ENCODE measurements at regions not wholly inside any gene's neighbourhood (a gene's known extent, or its start where the extent isn't known, plus 50 kb on each side); places are given as distances from the start of the nearest gene placed in this dataset.
"Not testable (repeated sequence)": the region's sequence is repeated elsewhere in the genome, so short reads cannot be mapped to it uniquely, and the experiment has no call there.

DNA sequence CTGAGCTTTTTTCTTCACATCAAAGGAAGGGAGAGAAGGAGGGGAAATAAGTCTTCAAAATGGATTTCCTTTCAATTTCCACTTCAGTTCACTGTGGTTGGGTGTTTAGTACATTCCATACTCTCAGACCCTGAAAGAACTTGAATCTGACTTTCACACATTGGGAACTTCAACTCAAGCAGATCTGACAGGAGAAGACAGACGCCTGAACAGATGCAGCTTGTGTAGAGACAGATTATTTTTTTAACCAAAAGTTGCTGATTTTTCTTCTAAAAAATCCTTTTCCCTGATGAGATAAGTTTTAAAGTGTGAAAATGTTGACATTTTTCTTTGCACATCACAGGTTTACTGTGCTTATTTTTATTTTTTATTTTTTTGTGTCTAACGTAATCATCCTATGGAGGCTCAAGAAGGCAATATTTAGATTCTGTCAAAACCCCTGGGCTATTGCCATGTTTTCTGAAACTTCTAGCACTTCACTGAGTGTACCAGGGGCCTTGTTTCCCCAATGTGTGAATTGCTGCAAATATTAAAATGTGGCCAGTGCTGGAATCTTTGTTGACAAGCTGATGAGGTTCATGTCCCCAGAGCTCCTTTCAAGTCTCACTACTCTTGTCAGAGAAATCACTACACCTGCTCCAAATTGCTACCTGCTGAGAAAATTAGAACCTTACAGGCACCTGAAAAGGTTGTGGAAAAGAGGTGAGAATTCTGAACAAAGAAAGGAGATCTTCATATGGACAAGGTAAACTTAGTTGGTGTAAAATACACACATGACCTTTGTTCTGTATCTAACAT lies 214.8 kb upstream of the BTBD3 start:
- H3K4me3 ChIP-seq (ENCODE audit: low read depth, low read length): no peak overlapping the region
- no peak for TF ChIP-seq CTCF (IDR thresholded peaks at IDR 0.05; ENCODE audit: insufficient read depth, low read length, poor library complexity, severe bottlenecking)
- no peak for DNase-seq (ENCODE audit: low read depth)

DNA sequence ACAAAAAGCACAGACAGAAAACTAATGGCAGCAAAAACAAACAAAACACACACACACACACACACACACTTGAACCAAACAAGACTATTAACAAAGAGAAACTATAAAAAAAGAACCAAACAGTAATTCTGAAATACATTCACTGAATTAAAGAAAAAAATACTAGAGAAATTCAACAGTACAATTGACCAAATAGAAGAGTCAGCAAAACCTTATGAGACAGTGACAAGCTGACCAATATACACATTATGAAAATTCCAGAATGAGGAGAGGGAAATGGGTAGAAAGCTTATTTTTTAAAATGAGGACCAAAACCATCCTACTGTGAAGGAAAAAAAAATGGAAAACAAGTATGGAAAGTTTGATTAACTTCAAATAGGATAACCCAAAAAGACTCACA lies 212.2 kb upstream of the BTBD3 start:
- no peaks in the 10 kb centered on the region for H3K36me3 ChIP-seq (ENCODE audit: control insufficient read depth, insufficient read depth, low read length)
- DNase-seq (ENCODE audit: low read depth): no peak
- H3K27me3 ChIP-seq (ENCODE audit: control insufficient read depth, insufficient read depth, low read length): no peaks in the 10 kb centered on the region
- TF ChIP-seq CTCF (IDR thresholded peaks at IDR 0.05; ENCODE audit: insufficient read depth, low read length, poor library complexity, severe bottlenecking): no peak
- H3K4me3 ChIP-seq (ENCODE audit: low read depth, low read length): no peak overlapping the region

More for the DNA sequence above, 214.8 kb upstream of the BTBD3 start:
- no peaks in the 10 kb centered on the region for H3K27me3 ChIP-seq (ENCODE audit: control insufficient read depth, insufficient read depth, low read length)
- H3K36me3 ChIP-seq (ENCODE audit: control insufficient read depth, insufficient read depth, low read length): no peaks in the 10 kb centered on the region

GRCh38 chr20:11708223-11708622 lies 209.5 kb upstream of the BTBD3 start:
- not testable (repeated sequence) for H3K27me3 ChIP-seq (ENCODE audit: control insufficient read depth, insufficient read depth, low read length); H3K4me3 ChIP-seq (ENCODE audit: low read depth, low read length); H3K36me3 ChIP-seq (ENCODE audit: control insufficient read depth, insufficient read depth, low read length)
- peak; percentile 52 for DNase-seq (ENCODE audit: low read depth)

DNA sequence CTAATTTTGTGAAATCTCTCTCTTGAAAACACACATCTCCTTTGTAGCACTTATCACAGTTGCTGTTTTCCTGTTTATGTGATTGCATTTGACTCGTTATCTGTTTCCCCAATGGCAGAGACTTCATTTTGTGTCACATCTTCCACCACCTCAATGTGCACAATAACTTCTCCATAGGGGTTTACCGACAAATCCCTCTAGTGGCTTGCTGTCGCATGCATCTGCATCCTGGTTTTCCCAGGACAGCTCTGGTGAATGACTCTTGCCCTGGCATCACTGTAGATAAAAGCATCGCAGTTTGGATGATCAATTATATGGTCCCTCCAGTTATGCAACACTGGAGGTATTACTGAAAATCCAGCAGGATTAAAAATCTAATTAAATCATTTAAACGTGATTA lies 206.5 kb upstream of the BTBD3 start:
- Histone ChIP-seq H3K4me3 (ENCODE audit: low read depth, low read length) (no peak overlapping the region), H3K36me3 (ENCODE audit: control insufficient read depth, insufficient read depth, low read length) (no peaks in the 10 kb centered on the region), H3K27me3 (ENCODE audit: control insufficient read depth, insufficient read depth, low read length) (no peaks in the 10 kb centered on the region)
- DNase-seq (ENCODE audit: low read depth): no peak
- TF ChIP-seq CTCF (IDR thresholded peaks at IDR 0.05; ENCODE audit: insufficient read depth, low read length, poor library complexity, severe bottlenecking): no peak

DNA sequence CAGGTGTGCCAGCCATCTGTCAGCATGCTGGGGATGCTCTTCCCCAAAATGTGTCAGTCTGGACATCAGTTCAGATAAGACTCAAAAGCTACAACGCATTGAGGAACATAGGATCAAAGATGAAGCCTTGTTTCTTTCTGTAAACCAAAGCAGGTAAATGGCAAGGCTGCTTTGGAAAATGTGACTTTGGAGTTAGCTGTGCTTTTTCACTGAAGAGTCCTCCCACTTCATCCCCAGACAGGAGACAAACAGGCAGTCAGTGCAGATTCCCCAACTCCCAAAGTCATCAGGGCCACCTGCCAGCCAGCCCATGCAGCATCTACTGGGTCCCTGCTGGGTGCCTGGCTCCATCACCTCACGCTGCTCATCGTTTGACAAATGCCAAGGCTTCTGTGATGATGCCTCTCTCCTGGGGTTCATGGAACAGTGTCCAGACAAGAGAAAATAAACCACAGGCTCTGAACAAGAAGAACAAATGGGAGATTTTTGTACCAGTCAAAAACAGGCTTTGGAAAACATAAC lies 205.0 kb upstream of the BTBD3 start:
- no peak for TF ChIP-seq CTCF (IDR thresholded peaks at IDR 0.05; ENCODE audit: insufficient read depth, low read length, poor library complexity, severe bottlenecking)

DNA sequence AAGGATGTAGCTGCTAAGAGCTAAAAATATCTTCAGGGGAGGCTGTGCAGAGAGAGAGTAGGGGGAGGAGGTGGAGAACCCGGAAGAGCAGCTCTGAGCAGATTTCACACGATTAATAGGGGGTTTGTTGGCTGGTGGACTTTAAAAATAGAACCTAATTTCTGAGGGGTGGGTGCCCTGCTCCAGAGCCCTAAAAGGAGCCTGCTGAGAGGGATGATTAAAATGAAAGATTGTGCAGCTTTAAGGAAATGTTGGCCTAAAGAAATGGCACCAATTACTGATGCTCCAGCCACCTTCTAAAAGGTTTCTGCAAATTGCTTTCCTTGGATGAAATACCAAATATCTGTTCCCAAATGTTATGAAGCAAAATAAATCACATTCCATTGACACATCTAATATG lies 202.8 kb upstream of the BTBD3 start:
- Histone ChIP-seq H3K4me3 (ENCODE audit: low read depth, low read length) (no peak overlapping the region), H3K27me3 (ENCODE audit: control insufficient read depth, insufficient read depth, low read length) (no peaks in the 10 kb centered on the region), H3K36me3 (ENCODE audit: control insufficient read depth, insufficient read depth, low read length) (no peaks in the 10 kb centered on the region)
- DNase-seq (ENCODE audit: low read depth): no peak
- no peak for TF ChIP-seq CTCF (IDR thresholded peaks at IDR 0.05; ENCODE audit: insufficient read depth, low read length, poor library complexity, severe bottlenecking)

More for the DNA sequence above, 205.0 kb upstream of the BTBD3 start:
- H3K27me3 ChIP-seq (ENCODE audit: control insufficient read depth, insufficient read depth, low read length): no peaks in the 10 kb centered on the region
- H3K36me3 ChIP-seq (ENCODE audit: control insufficient read depth, insufficient read depth, low read length): no peaks in the 10 kb centered on the region
- no peak for DNase-seq (ENCODE audit: low read depth)
- no peak overlapping the region for H3K4me3 ChIP-seq (ENCODE audit: low read depth, low read length)
